ENCODE measurements at regions not wholly inside any gene's neighbourhood (a gene's known extent, or its start where the extent isn't known, plus 50 kb on each side); places are given as distances from the start of the nearest gene placed in this dataset.

DNA sequence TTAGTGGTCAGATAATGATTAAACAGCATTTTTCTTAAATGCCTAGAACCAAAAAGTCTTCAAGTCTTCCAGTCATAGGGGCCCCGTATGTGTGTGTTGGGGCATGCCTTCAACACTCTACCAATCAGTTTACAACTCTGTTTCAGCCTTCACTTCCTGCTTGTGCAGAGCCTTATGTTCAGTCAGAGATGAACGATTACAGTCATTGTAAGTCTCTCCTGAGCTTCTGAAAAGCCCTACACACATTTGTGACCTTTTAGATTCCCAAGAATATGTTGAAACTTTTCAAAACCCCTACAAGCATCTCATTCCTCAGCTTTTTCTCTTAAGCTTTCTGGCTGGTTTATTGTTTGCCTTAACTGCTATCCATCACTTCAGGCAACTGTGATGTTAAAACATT, 591.2 kb downstream of the ZNF674 start:
- Histone ChIP-seq H3K79me2 (ENCODE audit: insufficient read depth, low read length) (no peaks in the 10 kb centered on the region), H4K20me1 (ENCODE audit: control insufficient read depth, insufficient read depth, insufficient read length) (no peaks in the 10 kb centered on the region), H3K56ac (ENCODE audit: insufficient read length, low read depth, low read length) (no peak overlapping the region), H3K4me1 (ENCODE audit: insufficient read depth, low read length) (0 out of 2 replicates have a peak, but pooled peaks cover 4% of the 10 kb centered on the region), H2BK15ac (ENCODE audit: low read depth, low read length) (no peak overlapping the region), H3T11ph (ENCODE audit: low read length) (no peak overlapping the region), H4K8ac (replicated peaks; ENCODE audit: insufficient read length, low read depth, low read length) (no peak overlapping the region), H3K9ac (ENCODE audit: extremely low read depth, insufficient read length, low read length) (no peak overlapping the region), H3K4ac (ENCODE audit: low read depth, low read length) (no peak overlapping the region), H3K9me3 (ENCODE audit: control insufficient read depth, low read depth, low read length) (no peaks in the 10 kb centered on the region), H2AK5ac (ENCODE audit: insufficient read length, low read length) (no peak overlapping the region), H2BK12ac (ENCODE audit: insufficient read length, low read depth, low read length) (no peak overlapping the region), H2BK120ac (ENCODE audit: low read depth, low read length, poor library complexity, severe bottlenecking) (no peak overlapping the region), H2BK20ac (ENCODE audit: low read depth, low read length, poor library complexity, severe bottlenecking) (no peak overlapping the region), H4K5ac (ENCODE audit: insufficient read length, low read depth, low read length) (no peak overlapping the region), H3K18ac (ENCODE audit: insufficient read length, low read depth, low read length) (no peak overlapping the region), H3K27ac (ENCODE audit: insufficient read length, low read depth, low read length) (no peak overlapping the region), H2BK5ac (ENCODE audit: insufficient read length, low read length) (no peak overlapping the region), H3K23me2 (ENCODE audit: insufficient read length, low read depth, low read length, poor library complexity, severe bottlenecking) (no peaks in the 10 kb centered on the region), H3K4me2 (ENCODE audit: insufficient read depth, insufficient read length, low read length) (no peak overlapping the region), H4K91ac (ENCODE audit: insufficient read length, low read depth, low read length) (no peak overlapping the region), H3K27me3 (ENCODE audit: insufficient read depth, low read length) (no peaks in the 10 kb centered on the region), H3K14ac (ENCODE audit: insufficient read depth, low read length) (no peak overlapping the region), H3K79me1 (ENCODE audit: insufficient read depth, low read depth, low read length, poor library complexity, severe bottlenecking) (no peaks in the 10 kb centered on the region), H3K23ac (ENCODE audit: insufficient read length, low read depth, low read length) (no peak overlapping the region), H2AFZ (ENCODE audit: low read length) (no peak overlapping the region)
- TF ChIP-seq, protein P1, sequence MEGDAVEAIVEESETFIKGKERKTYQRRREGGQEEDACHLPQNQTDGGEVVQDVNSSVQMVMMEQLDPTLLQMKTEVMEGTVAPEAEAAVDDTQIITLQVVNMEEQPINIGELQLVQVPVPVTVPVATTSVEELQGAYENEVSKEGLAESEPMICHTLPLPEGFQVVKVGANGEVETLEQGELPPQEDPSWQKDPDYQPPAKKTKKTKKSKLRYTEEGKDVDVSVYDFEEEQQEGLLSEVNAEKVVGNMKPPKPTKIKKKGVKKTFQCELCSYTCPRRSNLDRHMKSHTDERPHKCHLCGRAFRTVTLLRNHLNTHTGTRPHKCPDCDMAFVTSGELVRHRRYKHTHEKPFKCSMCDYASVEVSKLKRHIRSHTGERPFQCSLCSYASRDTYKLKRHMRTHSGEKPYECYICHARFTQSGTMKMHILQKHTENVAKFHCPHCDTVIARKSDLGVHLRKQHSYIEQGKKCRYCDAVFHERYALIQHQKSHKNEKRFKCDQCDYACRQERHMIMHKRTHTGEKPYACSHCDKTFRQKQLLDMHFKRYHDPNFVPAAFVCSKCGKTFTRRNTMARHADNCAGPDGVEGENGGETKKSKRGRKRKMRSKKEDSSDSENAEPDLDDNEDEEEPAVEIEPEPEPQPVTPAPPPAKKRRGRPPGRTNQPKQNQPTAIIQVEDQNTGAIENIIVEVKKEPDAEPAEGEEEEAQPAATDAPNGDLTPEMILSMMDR (conservative IDR thresholded peaks at IDR 0.05), result no peak
- WGBS (ENCODE audit: extremely low coverage, insufficient read length, low lambda C conversion rate), result no CpG with 5 or more reads among the region's 2 CpGs
- Mint-ChIP-seq H3K36me3 (ENCODE audit: insufficient read depth in 1 of 3, low read depth in 3 of 3) (peaks cover 0 to 3% (median 2%) of the 10 kb centered on the region in 3 experiments; a peak in 3 of 7 replicates), H3K4me3 (no peak overlapping the region), H3K27ac (no peak overlapping the region), H3K4me1 (peaks cover 4 to 5% of the 10 kb centered on the region in 2 experiments; a peak in 3 of 4 replicates), H3K27me3 (ENCODE audit: low read depth) (no peaks in the 10 kb centered on the region; the same call in 1 of the 2 replicates), H3K9me3 (peaks cover 52 to 77% of the 10 kb centered on the region in 2 experiments)
- DNase-seq, result no peak
